ENCODE measurements at regions not wholly inside any gene's neighbourhood (a gene's known extent, or its start where the extent isn't known, plus 50 kb on each side); places are given as distances from the start of the nearest gene placed in this dataset.

- peaks cover 18 to 23% of the 10 kb centered on the region in 2 donors for H3K27me3 Mint-ChIP-seq
- no peaks in the 10 kb centered on the region for H3K4me1 Mint-ChIP-seq (ENCODE audit: low read depth in 2 of 2)
- no peak overlapping the region for H3K4me3 Mint-ChIP-seq
- no peak for ATAC-seq
- no peak overlapping the region for H3K27ac Mint-ChIP-seq
- no peak for DNase-seq (ENCODE audit: low spot score)
- no peaks in the 10 kb centered on the region for H3K9me3 Mint-ChIP-seq
- H3K36me3 Mint-ChIP-seq, result no peaks in the 10 kb centered on the region
Observed at GRCh38 chr10:43885842-43886241, 237.2 kb upstream of the ZNF32 start.

DNA sequence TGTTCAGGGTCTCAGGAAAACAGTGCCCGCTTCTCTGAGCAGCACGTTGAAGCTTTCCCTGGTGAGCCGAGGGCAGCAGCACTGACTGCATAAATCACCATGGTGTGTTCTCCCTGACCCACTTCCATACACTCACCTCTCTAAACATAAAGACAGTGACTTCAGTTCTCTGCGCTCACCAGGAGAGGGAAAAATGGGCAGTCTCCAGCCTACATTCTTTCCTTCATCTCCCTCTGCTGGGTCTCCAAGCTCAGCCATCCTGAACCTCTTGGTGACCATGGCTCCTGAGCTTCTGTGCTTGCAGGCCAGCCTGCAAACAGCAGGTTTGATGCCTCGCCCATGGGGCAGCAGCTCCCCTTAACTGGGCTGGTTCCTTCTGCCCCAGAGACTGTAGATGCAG lies 236.6 kb upstream of the ZNF32 start:
- H3K4me1 Mint-ChIP-seq (ENCODE audit: low read depth in 2 of 2), result no peaks in the 10 kb centered on the region
- no peak overlapping the region for H3K4me3 Mint-ChIP-seq
- no peaks in the 10 kb centered on the region for H3K9me3 Mint-ChIP-seq
- H3K27ac Mint-ChIP-seq, result no peak overlapping the region
- peaks cover 13 to 20% of the 10 kb centered on the region in 2 donors for H3K27me3 Mint-ChIP-seq
- no peak for ATAC-seq
- H3K36me3 Mint-ChIP-seq, result no peaks in the 10 kb centered on the region
- no peak for DNase-seq (ENCODE audit: low spot score)

DNA sequence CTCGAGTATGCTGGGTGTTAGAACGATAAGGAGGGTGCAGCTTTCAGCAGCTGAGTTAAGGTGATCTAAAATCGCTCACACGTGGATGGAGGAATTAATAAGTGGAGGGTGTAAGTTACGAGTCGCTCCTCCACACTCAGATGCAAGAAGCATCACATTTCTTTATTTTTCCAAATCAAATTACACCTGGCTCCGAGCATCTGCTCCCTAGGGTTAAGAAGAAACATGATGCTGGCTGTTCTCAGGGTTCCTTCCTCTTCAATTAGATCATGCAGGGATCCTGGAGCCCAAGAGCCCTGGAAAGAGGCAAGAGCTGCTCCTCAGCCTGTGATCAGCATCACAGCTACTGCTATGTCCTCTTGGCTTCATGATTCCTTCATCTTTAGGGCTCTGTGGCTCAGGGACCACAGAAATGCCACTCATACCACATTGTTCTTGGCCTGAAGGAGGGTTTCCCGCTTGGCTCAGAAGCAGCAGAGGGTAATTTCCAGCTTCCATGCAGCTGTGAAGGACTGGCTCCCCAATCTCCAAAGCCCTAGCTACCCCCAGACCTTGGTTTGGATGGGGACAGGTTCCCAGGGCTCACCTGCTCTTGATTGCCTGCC lies 235.9 kb upstream of the ZNF32 start:
- Mint-ChIP-seq H3K27me3 (peaks cover 12 to 20% of the 10 kb centered on the region in 2 donors), H3K36me3 (no peaks in the 10 kb centered on the region), H3K4me3 (no peak overlapping the region), H3K4me1 (ENCODE audit: low read depth in 2 of 2) (no peaks in the 10 kb centered on the region), H3K27ac (no peak overlapping the region), H3K9me3 (no peaks in the 10 kb centered on the region)
- ATAC-seq, result no peak
- DNase-seq (ENCODE audit: low spot score), result no peak

GRCh38 chr10:43882711-43883110 lies 234.0 kb upstream of the ZNF32 start:
- no peak for DNase-seq (ENCODE audit: low spot score)
- peaks cover 3 to 8% of the 10 kb centered on the region in 2 donors for H3K4me1 Mint-ChIP-seq (ENCODE audit: low read depth in 2 of 2)
- no peak for ATAC-seq
- H3K4me3 Mint-ChIP-seq, result no peak overlapping the region
- no peak overlapping the region for H3K27ac Mint-ChIP-seq
- peaks cover 5 to 17% of the 10 kb centered on the region in 2 donors for H3K27me3 Mint-ChIP-seq
- no peaks in the 10 kb centered on the region for H3K36me3 Mint-ChIP-seq
- H3K9me3 Mint-ChIP-seq, result no peaks in the 10 kb centered on the region

DNA sequence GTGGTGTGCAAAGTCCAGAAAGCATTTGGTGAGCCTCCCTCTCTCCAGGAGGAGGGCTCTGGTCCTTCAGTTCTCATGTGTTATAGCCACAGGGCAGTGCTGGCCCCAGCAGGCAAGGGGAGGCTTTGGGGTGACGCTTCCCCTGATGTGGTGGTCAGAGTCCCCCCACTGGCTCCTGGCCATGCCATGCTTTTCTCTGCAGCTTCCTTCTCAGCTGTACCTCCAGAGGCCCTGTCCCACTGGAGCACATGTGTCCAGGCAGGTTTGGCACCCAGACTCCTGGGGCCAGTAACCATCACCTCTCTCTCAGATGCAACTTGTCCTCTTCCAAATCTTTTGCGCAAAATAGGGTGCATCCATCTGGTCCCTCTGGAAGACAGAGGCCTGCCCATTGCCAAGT lies 233.0 kb upstream of the ZNF32 start:
- Mint-ChIP-seq H3K36me3 (no peaks in the 10 kb centered on the region), H3K27me3 (peaks cover 5 to 9% of the 10 kb centered on the region in 2 donors), H3K4me3 (no peak overlapping the region), H3K4me1 (ENCODE audit: low read depth in 2 of 2) (peaks cover 3 to 8% of the 10 kb centered on the region in 2 donors), H3K27ac (no peak overlapping the region), H3K9me3 (no peaks in the 10 kb centered on the region)
- DNase-seq (ENCODE audit: low spot score), result no peak
- peak; percentile 13 to 29 for ATAC-seq

DNA sequence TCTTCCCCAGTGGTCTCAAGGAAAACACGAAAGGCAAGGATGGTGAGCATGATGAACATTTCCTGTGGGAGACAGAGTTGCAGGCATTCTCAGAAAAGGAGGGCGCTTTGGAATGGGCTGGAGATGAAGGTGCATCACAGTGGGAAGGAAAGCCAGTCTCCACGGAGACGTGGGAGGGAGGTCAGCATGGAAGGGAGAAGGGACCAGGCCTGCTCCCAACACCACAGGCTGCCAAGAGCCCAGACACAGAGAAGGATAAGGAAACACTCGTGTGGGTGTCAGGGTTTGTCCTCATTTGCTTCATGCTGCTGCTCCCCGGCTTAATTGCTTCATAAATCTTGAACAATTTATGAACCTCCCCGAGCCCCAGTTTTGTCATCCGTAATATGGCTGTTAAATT lies 231.5 kb upstream of the ZNF32 start:
- Mint-ChIP-seq H3K9me3 (no peaks in the 10 kb centered on the region), H3K4me3 (no peak overlapping the region)

DNA sequence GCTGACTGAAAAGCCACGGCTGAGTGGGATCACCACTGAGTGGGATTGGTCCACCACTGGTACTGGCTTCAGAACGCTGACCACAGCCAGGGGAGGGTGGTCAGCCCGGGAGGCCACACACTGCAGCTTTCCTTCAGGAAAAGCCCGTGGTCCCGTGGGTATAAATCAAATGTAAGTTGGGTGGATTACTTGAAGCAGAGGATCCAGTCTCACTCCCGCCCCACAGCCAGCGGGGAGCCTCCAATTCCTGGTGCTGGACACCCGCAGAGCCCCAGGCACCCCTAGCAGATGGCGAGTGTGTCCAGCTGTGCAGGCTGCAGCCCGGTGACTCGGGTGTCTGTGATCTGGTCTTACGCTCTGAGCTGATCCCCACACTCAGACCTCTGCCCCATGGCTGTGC lies 231.1 kb upstream of the ZNF32 start:
- Mint-ChIP-seq H3K27me3 (peaks cover 5% of the 10 kb centered on the region in 2 donors), H3K4me3 (no peak overlapping the region), H3K9me3 (no peaks in the 10 kb centered on the region), H3K4me1 (ENCODE audit: low read depth in 2 of 2) (peaks cover 3 to 8% of the 10 kb centered on the region in 2 donors), H3K36me3 (no peaks in the 10 kb centered on the region), H3K27ac (no peak overlapping the region)
- DNase-seq (ENCODE audit: low spot score) (no peak), ATAC-seq (no peak)

More for the DNA sequence above, 231.5 kb upstream of the ZNF32 start:
- Mint-ChIP-seq H3K4me1 (ENCODE audit: low read depth in 2 of 2) (peaks cover 3 to 8% of the 10 kb centered on the region in 2 donors), H3K27me3 (peaks cover 5% of the 10 kb centered on the region in 2 donors), H3K27ac (no peak overlapping the region), H3K36me3 (no peaks in the 10 kb centered on the region)
- no peak for DNase-seq (ENCODE audit: low spot score)
- no peak for ATAC-seq

- no peak for ATAC-seq
- Mint-ChIP-seq H3K36me3 (no peaks in the 10 kb centered on the region), H3K9me3 (no peaks in the 10 kb centered on the region), H3K4me1 (ENCODE audit: low read depth in 2 of 2) (peaks cover 3 to 8% of the 10 kb centered on the region in 2 donors), H3K27me3 (peaks cover 5 to 8% of the 10 kb centered on the region in 2 donors), H3K27ac (no peak overlapping the region), H3K4me3 (no peak overlapping the region)
- DNase-seq (ENCODE audit: low spot score), result no peak
Observed at GRCh38 chr10:43879162-43879561, 230.5 kb upstream of the ZNF32 start.

DNA sequence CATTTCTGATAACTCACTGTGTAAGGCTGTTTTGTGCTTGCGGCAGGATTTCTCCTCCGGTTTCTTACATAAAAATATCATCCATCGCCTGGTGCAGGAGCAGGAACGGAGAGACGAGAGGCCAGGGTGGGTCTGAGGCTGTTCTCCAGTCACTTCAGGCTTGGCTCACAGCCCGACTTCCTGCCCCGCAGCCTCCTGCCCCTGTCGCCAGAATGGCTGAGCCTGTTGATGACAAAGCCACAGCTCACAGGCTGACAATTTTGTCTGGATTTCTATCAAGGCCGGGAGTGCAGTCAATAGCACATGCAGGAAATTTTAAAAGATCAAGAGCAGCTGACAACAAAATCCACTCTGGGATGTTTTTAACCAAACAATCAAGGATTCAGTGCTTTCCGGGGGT lies 229.7 kb upstream of the ZNF32 start:
- Mint-ChIP-seq H3K27ac (no peak overlapping the region), H3K9me3 (no peaks in the 10 kb centered on the region)

GRCh38 chr10:43876976-43877375 lies 228.3 kb upstream of the ZNF32 start:
- ATAC-seq (no peak), DNase-seq (ENCODE audit: low spot score) (no peak)
- Mint-ChIP-seq H3K9me3 (no peaks in the 10 kb centered on the region), H3K27me3 (peaks cover 5 to 13% of the 10 kb centered on the region in 2 donors), H3K27ac (no peak overlapping the region), H3K4me3 (no peak overlapping the region), H3K4me1 (ENCODE audit: low read depth in 2 of 2) (peaks cover 5 to 8% of the 10 kb centered on the region in 2 donors), H3K36me3 (no peaks in the 10 kb centered on the region)

More for the DNA sequence above, 229.7 kb upstream of the ZNF32 start:
- Mint-ChIP-seq H3K27me3 (peaks cover 5 to 13% of the 10 kb centered on the region in 2 donors), H3K4me1 (ENCODE audit: low read depth in 2 of 2) (peaks cover 3 to 8% of the 10 kb centered on the region in 2 donors), H3K36me3 (no peaks in the 10 kb centered on the region), H3K4me3 (no peak overlapping the region)
- ATAC-seq, result no peak
- no peak for DNase-seq (ENCODE audit: low spot score)

GRCh38 chr10:43874984-43875383 lies 226.3 kb upstream of the ZNF32 start:
- no peak overlapping the region for H3K27ac Mint-ChIP-seq
- peaks cover 5 to 8% of the 10 kb centered on the region in 2 donors for H3K4me1 Mint-ChIP-seq (ENCODE audit: low read depth in 2 of 2)
- no peaks in the 10 kb centered on the region for H3K36me3 Mint-ChIP-seq
- ATAC-seq (no peak), DNase-seq (ENCODE audit: low spot score) (no peak)
- H3K9me3 Mint-ChIP-seq, result no peaks in the 10 kb centered on the region
- H3K4me3 Mint-ChIP-seq, result no peak overlapping the region
- peaks cover 5 to 13% of the 10 kb centered on the region in 2 donors for H3K27me3 Mint-ChIP-seq

DNA sequence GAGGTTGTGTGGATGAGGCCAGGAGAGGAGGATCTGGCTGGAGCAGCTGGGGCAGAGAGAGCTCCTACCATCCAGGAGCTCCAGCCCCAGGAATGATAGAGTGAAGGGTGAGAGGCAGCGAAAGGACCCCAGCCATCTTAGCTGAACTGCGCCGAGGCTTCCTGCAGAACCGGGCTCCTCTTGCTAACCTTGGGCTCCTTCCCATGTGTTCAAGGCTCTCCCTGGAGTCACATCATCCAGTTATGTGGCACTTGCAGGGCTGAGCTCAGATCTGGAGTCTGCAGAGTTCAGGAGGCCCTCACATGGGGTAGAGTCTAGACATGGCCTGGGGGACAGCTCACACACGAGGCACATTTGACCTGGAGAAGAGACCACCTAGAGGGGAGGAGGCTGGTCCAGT lies 225.0 kb upstream of the ZNF32 start:
- peaks cover 5 to 11% of the 10 kb centered on the region in 2 donors for H3K27me3 Mint-ChIP-seq
- no peak for DNase-seq (ENCODE audit: low spot score)
- no peak overlapping the region for H3K4me3 Mint-ChIP-seq
- H3K27ac Mint-ChIP-seq, result no peak overlapping the region
- H3K9me3 Mint-ChIP-seq, result no peaks in the 10 kb centered on the region
- ATAC-seq, result peak in 1 of 2 donors; percentile 13
- no peaks in the 10 kb centered on the region for H3K36me3 Mint-ChIP-seq
- peaks cover 4 to 8% of the 10 kb centered on the region in 2 donors for H3K4me1 Mint-ChIP-seq (ENCODE audit: low read depth in 2 of 2)

DNA sequence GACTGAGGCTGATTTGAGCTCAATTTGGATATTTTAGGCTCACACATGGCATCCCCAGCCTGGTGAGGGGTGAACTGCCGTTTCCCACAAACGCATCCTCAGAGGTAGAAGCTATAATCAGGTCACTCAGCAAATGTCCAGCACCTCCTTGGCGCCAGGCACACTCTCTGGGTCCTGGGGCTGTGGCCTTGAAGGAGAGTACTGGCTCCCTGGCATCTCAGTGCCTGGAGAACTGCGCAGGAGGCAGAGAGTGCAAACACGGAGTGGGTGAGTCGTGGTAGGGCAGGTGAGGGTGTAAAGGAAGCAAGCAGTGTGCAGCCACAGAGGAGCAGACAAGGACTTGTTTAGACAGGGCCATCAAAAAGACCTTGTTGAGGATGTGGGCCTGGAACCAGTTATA lies 224.0 kb upstream of the ZNF32 start:
- Mint-ChIP-seq H3K27ac (no peak overlapping the region), H3K27me3 (peaks cover 0 to 8% of the 10 kb centered on the region in 2 donors), H3K36me3 (no peaks in the 10 kb centered on the region), H3K4me3 (no peak overlapping the region), H3K9me3 (no peaks in the 10 kb centered on the region), H3K4me1 (ENCODE audit: low read depth in 2 of 2) (peaks cover 0 to 2% of the 10 kb centered on the region in 2 donors)
- DNase-seq (ENCODE audit: low spot score) (no peak), ATAC-seq (no peak)

DNA sequence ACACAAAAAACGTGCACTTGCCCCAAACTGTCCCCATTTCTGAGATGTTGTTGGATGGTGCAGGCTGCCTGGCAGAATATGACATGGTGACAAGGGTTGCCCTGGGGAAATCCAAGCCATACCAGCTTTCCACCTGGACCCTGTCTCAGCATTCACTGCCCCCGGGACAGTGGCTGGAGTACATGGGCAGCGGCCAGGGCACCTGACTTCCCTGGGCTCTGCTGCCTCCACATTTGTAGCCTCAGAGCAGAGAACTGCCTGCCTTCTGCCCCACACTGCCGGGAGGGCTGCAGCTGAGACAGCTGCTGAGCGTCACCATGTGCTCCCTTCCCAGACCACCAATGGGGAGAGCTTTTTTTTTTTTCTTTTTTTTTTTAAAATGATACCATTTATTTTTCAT lies 222.9 kb upstream of the ZNF32 start:
- no peak overlapping the region for H3K27ac Mint-ChIP-seq
- H3K27me3 Mint-ChIP-seq, result peaks cover 8 to 11% of the 10 kb centered on the region in 2 donors
- peaks cover 0 to 2% of the 10 kb centered on the region in 2 donors for H3K4me1 Mint-ChIP-seq (ENCODE audit: low read depth in 2 of 2)
- DNase-seq (ENCODE audit: low spot score), result no peak
- no peak overlapping the region for H3K4me3 Mint-ChIP-seq
- H3K36me3 Mint-ChIP-seq, result no peaks in the 10 kb centered on the region
- H3K9me3 Mint-ChIP-seq, result no peaks in the 10 kb centered on the region
- ATAC-seq, result no peak

GRCh38 chr10:43870968-43871439 lies 222.3 kb upstream of the ZNF32 start:
- Mint-ChIP-seq H3K4me3 (no peak overlapping the region), H3K36me3 (no peaks in the 10 kb centered on the region), H3K4me1 (ENCODE audit: low read depth in 2 of 2) (peaks cover 0 to 2% of the 10 kb centered on the region in 2 donors), H3K9me3 (no peaks in the 10 kb centered on the region), H3K27ac (no peak overlapping the region), H3K27me3 (peaks cover 11 to 14% of the 10 kb centered on the region in 2 donors)
- DNase-seq (ENCODE audit: low spot score), result no peak
- ATAC-seq, result no peak

All from natural killer cell treated with Interleukin-12 subunit alpha and Interleukin-12 subunit beta and Interleukin-15 and Interleukin-18, amount 100 ng/mL, for 72 hours (primary cell).